Cardiac septum (tissue), 1 donor: ENCODE measurements at regions not wholly inside any gene's neighbourhood (a gene's known extent, or its start where the extent isn't known, plus 50 kb on each side); places are given as distances from the start of the nearest gene placed in this dataset.
"Not testable (repeated sequence)": the region's sequence is repeated elsewhere in the genome, so short reads cannot be mapped to it uniquely, and the experiment has no call there.

ENCODE experiments used
- DNase-seq: peaks from one replicate; pipeline ENCODE4 v3.0.0-alpha.2; 2020; ENCODE audit warnings: low spot score
- intact Hi-C: fragments of 100-400 bp; cut with DNase I; formaldehyde crosslinking; loops from one replicate; pipeline ENCODE4 v1.14.0; 2022
- donor health status: DM: no; HTN: no; CAD: no.

DNA sequence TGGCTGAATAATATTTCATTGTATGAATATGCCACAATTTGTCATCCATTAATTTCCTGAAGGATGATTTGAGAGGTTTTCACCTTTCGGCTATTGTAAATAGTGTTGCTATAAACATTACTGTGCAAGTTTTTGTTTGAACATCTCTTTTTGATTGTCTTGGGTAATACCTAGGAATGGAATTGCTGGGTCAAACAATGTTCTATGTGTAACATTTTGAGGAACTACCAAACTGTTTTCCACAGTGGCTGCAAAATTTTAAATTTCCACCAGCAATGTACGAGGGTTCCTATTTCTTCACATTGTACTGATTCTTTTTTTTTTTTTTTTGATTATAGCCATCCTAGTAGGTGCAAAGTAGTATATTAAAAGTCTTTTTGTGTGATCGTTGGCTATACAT lies 63.8 kb upstream of the ANKH start:
- DNase-seq: no peak
- intact Hi-C loops: loop anchor here (5.0 kb wide), 1 partner anchor 72 kb away; no protein-coding TSS in a partner anchor

DNA sequence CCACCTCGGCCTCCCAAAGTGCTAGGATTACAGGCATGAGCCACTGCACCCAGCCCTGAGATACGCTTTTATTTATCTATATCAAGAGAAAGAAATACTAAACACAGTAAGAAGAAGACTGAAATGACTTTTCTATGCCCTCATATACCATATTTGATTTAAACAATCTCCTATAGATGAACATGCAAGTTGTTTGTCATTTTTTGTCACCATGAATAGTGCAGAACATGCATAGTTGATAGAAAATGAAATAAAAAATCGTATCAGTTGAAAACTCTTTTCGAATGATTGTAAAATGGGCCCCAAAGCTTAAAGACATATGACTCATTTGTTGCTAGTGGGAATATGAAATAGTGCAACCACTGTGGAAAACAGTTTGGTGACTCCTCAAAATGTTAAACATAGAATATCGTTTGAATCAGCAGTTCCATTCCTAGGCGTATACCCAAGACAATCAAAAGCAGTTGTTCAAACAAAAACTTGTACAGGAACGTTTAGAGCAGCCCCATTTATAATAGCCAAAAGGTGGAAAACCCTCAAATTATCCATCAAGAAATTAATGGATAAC lies 61.4 kb upstream of the ANKH start:
- intact Hi-C loops: no loop called here
- no peak for DNase-seq

DNA sequence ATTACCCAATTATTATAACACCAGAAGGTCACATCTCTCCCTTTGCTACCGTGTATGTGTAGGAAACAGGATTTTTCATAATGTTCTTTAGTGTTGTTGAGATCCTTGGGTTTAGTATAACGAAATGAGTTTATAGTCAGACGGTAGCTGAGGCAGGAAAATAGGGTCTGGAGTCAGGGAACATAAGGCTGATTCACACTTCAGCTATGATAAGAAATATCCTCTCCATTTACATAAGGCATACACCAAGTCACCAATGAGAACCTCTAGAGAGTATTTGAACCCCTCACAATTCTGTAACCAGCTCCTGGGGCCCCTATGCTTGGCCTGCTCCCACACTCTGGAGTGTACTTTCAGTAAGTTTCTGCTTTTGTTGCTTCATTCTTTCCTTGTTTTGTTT lies 58.9 kb upstream of the ANKH start:
- intact Hi-C loops: no loop called here
- no peak for DNase-seq

DNA sequence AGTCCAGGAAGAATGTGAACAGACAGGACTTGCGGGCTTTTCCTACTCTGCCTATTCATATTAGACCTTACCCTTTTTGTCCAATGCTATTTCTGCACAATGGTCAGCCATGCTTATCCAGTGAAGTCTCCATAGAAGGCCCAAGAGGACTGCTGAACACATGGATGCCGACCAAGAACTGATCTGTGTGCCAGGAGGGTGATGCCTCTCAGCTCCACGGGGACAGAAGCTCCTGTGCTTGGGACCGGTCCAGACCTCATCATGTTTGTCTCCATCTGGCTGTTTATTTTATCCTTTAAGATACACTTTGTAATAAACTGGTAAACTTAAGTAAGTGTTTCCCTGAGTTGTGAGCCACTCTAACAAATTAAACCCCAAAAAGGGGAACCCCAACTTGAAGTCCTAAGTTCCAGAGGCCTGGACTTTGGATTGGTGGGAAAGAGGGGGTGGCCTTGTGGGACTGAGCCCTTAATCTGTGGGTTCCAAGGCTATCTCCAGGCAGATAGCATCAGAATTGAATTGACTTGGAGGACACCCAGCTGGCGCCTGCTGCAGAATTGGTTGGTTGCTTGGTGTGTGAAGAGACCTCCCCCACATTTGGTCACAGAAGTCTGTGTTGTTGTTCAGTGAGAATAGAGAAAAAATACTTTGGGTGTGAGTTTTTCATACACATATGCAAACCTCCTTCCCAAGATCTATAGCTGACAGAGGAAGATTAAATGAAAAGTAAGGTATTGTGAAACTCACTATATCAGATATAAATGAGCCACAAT lies 57.9 kb upstream of the ANKH start:
- intact Hi-C loops: no loop called here
- no peak for DNase-seq

DNA sequence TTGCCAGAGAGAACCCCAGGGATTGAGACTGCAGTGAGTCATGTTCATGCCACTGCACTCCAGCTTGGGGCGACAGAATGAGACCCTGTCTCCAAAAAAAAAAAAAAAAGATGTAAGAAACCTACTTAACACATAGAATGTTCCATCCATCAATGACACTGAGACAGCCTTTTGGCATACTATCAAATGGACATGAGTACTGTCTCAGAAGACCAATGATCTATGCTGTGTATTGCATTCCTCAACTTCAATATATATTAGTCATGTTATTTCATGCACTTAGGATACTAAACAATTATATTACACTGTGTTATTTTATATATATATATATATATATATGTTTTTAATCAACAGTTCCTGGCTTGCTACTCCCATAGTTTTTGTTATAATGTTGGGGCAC lies 57.1 kb upstream of the ANKH start:
- intact Hi-C loops: no loop called here
- DNase-seq: no peak

DNA sequence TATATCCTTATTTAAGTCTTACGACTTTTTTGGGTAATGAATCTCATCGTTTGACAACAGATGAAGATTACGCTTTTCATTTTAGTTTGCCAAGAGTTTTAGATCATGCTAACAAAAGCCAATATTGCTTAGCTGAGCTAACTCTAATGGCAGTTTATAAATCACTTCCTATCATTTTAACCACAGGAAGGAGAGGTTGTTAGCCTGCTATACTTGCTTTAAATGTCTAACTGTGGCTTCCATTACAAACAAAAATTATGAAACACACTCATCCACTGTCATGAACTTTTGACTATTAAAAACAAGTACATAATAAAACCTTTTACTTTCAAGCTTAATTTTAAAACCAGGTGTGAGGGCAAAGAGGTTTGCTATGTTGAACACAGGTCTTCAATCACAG lies 53.7 kb upstream of the ANKH start:
- intact Hi-C loops: no loop called here
- no peak for DNase-seq

DNA sequence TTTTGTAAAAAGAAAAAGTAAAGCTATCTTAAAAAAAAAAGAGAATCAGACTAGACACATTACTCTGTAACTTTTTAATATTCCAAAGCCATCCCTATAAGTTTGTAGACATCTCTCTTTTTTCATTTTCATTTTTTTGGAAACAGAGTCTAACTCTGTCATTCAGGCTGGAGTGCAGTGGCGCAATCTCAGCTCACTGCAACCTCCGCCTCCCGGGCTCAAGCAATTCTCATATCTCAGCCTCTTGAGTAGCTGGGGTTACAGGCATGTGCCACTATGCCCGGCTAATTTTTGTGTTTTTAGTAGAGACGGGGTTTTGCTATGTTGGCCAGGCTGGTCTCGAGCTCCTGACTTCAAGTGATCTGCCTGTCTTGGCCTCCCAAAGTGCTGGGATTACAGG lies 51.4 kb upstream of the ANKH start:
- intact Hi-C loops, DNase-seq: not testable (repeated sequence)

DNA sequence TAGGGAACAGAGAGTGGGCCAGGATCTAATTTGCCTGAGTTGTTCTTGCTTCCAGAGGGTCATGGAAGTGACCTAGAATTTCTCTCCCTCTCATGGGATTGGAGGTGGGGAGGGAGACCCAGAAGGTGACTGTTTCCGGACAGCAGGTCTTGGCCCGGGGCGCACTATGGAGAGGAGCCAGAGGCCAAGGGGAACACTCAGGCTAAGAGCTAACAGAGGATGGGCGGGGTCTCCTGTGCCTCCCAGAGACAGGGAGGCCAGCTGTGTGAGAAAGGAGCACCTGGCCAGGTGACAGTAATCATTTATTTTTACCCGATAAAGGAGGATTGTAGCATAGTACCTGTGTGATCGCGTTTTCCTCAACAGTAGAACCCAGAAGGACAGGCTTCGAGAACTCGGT lies 50.9 kb upstream of the ANKH start:
- intact Hi-C loops: no loop called here
- no peak for DNase-seq
